Keratinocyte (primary cell): ENCODE measurements at regions not wholly inside any gene's neighbourhood (a gene's known extent, or its start where the extent isn't known, plus 50 kb on each side); places are given as distances from the start of the nearest gene placed in this dataset.

ENCODE experiments used
- EZH2 ChIP-seq: IDR thresholded peaks from one replicate; pipeline ENCODE4 v1.6.1; 2012; ENCODE audit warnings: inconsistent platforms, mild to moderate bottlenecking, low read length, moderate library complexity
- TF ChIP-seq, protein P1 (sequence below), 3 experiments: IDR thresholded peaks in 1 of 3; conservative IDR thresholded peaks in 1 of 3; optimal IDR thresholded peaks in 1 of 3; 2 replicates in 2 of 3; 3 replicates in 1 of 3; pipeline versions ENCODE3 to v1.5.1; 2011; ENCODE audit warnings: low read length in 3 of 3, mild to moderate bottlenecking in 3 of 3, moderate library complexity in 2 of 3, control low read depth in 1 of 3, inconsistent platforms in 1 of 3; ENCODE audit not compliant: insufficient read depth in 2 of 3; ENCODE audit errors: extremely low read depth in 1 of 3

DNA sequence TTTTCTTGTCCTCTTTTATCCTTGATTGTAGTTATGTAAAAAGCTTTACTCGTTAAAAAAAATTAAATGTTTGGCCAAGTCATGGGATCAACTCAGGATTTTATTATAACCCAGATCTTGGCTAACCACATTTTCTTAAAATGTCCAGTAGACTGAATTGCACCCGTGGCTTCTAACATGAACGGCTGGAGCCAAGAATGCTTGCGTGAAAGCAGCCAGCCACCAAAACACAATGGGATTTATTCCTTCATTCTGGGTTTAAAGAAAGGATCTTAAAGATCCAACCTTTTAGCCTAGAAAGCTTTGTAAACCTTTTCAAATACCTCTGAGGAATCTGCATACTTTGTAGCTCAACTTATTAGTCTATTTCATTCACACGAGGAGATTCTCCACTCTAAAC, 404.4 kb downstream of the USP25 start:
- TF ChIP-seq, protein P1, sequence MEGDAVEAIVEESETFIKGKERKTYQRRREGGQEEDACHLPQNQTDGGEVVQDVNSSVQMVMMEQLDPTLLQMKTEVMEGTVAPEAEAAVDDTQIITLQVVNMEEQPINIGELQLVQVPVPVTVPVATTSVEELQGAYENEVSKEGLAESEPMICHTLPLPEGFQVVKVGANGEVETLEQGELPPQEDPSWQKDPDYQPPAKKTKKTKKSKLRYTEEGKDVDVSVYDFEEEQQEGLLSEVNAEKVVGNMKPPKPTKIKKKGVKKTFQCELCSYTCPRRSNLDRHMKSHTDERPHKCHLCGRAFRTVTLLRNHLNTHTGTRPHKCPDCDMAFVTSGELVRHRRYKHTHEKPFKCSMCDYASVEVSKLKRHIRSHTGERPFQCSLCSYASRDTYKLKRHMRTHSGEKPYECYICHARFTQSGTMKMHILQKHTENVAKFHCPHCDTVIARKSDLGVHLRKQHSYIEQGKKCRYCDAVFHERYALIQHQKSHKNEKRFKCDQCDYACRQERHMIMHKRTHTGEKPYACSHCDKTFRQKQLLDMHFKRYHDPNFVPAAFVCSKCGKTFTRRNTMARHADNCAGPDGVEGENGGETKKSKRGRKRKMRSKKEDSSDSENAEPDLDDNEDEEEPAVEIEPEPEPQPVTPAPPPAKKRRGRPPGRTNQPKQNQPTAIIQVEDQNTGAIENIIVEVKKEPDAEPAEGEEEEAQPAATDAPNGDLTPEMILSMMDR (optimal IDR thresholded peaks at IDR 0.05 in 1 of 3, IDR thresholded peaks at IDR 0.05 in 1 of 3, conservative IDR thresholded peaks at IDR 0.05 in 1 of 3; ENCODE audit: extremely low read depth in 1 of 3, insufficient read depth in 2 of 3, low read length in 3 of 3): no peak
- TF ChIP-seq EZH2: no peak
